Neural cell (in vitro differentiated cells): ENCODE measurements at regions not wholly inside any gene's neighbourhood (a gene's known extent, or its start where the extent isn't known, plus 50 kb on each side); places are given as distances from the start of the nearest gene placed in this dataset.

Source experiments
- CTCF ChIP-seq: fragments of 450-650 bp; IDR thresholded peaks from 2 replicates; pipeline ENCODE4 v1.5.1; 2014; ENCODE audit warnings: antibody characterized with exemption, mild to moderate bottlenecking, moderate library complexity; ENCODE audit not compliant: poor library complexity, severe bottlenecking
- EP300 ChIP-seq: fragments of 450-650 bp; conservative IDR thresholded peaks from 2 replicates; pipeline ENCODE4 v1.6.1; 2014; ENCODE audit warnings: antibody characterized with exemption, mild to moderate bottlenecking, moderate library complexity; ENCODE audit not compliant: poor library complexity, severe bottlenecking
- EZH2 ChIP-seq: fragments of 200-600, 300-800 bp; shearing (Covaris generic), sonication (generic); IDR thresholded peaks from 2 replicates; pipeline ENCODE4 v1.6.1; 2014; ENCODE audit warnings: antibody characterized with exemption, low read length, borderline replicate concordance, mild to moderate bottlenecking; ENCODE audit not compliant: insufficient read depth, poor library complexity, severe bottlenecking
- MXI1 ChIP-seq: fragments of 450-650 bp; conservative IDR thresholded peaks from 2 replicates; pipeline ENCODE4 v1.6.1; 2014; ENCODE audit warnings: antibody characterized with exemption, mild to moderate bottlenecking; ENCODE audit not compliant: poor library complexity, severe bottlenecking
- POLR2AphosphoS5 ChIP-seq: IDR thresholded peaks from 2 replicates; pipeline ENCODE4 v1.6.1; 2012
- RAD21 ChIP-seq: fragments of 450-650 bp; conservative IDR thresholded peaks from 2 replicates; pipeline ENCODE4 v1.6.1; 2014; ENCODE audit warnings: antibody characterized with exemption, mild to moderate bottlenecking, moderate library complexity
- REST ChIP-seq: IDR thresholded peaks from 2 replicates; pipeline ENCODE4 v1.6.1; 2012; ENCODE audit warnings: borderline replicate concordance
- SMC3 ChIP-seq: fragments of 450-650 bp; conservative IDR thresholded peaks from 2 replicates; pipeline ENCODE4 v1.6.1; 2014; ENCODE audit warnings: antibody characterized with exemption, mild to moderate bottlenecking, moderate library complexity; ENCODE audit not compliant: poor library complexity
- TAF1 ChIP-seq: IDR thresholded peaks from 2 replicates; pipeline ENCODE4 v1.6.1; 2012; ENCODE audit warnings: low read depth

- TF ChIP-seq EZH2 (no peak), CTCF (no peak), TAF1 (no peak), SMC3 (no peak), EP300 (no peak), POLR2AphosphoS5 (no peak), REST (no peak), MXI1 (no peak), RAD21 (no peak)
These were observed 152.0 kb downstream of the GPBP1 start for GRCh38 chr5:57325678-57326397.
